Stimulated activated CD4-positive, alpha-beta T cell treated with anti-CD3 and anti-CD28 coated beads, Interleukin-1b, Interleukin-23, amount 100 ng/mL, for 4 hours (primary cell): ENCODE measurements at regions not wholly inside any gene's neighbourhood (a gene's known extent, or its start where the extent isn't known, plus 50 kb on each side); places are given as distances from the start of the nearest gene placed in this dataset.

ENCODE experiments used
- DNase-seq, 2 donors: peaks; one replicate each; pipeline ENCODE4 v3.0.0-alpha.2; 2020; ENCODE audit warnings: low read depth in 2 of 2

- no peak for DNase-seq
These were observed 265.1 kb upstream of the COL8A1 start for GRCh38 chr3:99373088-99373845.

DNA sequence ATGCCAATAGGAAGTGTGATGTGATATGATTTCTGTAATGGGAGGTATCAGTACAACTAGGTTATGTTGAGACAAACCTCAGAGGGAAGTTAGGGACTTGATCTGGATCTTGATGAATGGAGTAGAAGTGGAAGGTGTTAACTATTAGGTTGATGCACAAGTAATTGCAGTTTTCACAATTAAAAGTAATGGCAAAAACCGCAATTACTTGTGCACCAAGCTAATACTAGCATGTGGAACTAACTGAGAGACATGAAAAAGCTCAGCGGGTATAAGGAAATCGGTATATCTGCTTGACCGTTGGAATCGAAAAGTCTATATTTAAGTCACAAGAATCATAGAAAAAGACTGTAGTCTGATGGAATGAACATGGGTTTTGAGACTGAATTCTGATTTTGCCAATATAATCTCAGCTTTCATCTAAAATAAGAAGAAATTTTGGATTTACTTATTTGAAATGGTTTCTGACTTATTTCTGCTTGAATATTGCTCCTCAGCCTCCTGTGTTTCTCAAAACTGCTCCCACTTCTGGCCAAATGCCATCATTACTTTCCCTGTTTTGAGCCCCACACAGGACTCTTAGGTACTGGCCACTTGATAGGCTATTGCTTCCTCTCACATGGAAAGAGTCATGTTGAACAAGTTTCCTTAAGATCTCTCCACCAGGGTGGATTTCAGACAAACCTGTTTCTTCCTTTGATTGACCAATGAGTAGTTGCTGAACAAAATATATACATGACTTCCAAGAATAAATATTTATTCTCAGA is 271.5 kb upstream of the COL8A1 start:
- DNase-seq: no peak

DNA sequence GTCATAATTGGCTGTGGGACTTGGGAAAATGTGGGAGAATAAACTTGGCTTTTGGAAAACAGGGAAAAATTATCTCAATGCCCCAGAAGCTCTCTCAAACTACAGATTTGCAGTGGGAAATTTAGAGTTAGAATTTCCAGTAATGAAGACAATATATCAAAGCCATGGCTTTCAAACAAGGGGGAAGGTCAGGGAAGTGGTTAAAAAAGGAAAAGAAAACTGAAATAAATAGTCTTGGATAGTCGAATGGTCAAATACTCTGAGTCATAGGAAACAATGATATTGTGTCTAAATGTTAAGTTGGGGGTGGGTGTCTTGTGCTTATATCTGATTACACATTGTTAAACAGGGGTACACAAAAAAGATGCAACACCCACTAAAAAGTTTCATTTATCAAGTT is 272.4 kb upstream of the COL8A1 start:
- no peak for DNase-seq

DNA sequence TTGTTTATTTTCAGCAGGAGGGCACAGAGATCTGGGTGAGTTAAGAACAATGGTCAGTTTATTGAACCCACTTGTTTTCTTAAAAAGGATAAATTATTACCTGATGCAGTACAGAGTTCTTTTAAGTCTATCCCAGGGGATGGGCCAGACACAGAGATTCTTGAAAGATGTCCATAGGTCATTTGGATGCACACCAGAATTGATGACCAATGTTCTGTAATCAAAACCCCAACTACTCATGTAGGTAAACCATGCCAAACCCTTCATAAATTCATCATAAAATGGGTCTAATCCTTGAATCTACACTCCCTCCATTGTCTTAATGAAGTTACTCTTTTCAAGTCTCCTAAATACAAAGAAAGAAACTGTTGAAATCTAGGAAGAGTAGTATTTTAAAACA is 273.0 kb upstream of the COL8A1 start:
- DNase-seq: no peak

- DNase-seq: no peak
These were observed 281.3 kb upstream of the COL8A1 start for GRCh38 chr3:99357131-99357530.

DNA sequence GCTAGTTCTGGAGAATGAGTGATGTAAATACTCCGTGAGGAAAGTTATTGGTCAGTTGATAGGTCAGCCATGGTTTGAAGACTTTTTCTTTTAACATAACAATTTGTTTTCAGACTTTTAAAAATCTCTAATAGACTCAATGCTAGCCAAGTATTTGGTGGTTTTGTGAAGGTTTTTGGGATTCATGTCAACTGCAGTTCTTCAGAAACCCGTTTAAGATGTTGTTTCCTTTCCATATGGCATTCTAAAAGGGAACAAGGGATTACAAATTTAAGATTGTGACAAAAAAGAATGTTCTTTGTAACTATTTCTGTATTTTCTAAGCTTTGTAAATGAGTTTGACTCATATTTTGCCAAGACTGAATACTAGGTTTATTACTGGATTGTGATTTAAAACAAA is 281.7 kb upstream of the COL8A1 start:
- DNase-seq: no peak

DNA sequence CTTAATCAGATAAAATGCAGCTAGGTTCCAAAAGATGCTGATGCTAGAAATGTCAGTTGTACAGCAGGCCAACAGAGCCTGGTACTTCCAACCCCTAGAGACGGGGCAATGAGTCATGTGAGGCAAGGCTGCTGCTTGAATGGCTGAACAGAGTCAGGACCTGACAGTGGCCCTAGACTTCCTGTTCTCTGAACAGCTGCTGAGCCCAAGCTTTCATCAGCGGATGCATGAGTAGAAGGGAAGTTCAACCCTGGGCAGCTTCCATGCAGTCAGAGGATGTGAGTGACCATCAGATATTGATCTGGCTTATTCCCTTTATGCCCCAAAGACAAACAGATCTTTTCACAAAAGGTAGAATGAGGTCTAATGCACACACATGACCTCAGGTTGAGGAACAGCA is 282.9 kb upstream of the COL8A1 start:
- DNase-seq: no peak

- DNase-seq: no peak
These were observed 285.6 kb upstream of the COL8A1 start for GRCh38 chr3:99352811-99353210.

GRCh38 chr3:99351122-99351521 is 287.3 kb upstream of the COL8A1 start:
- DNase-seq: no peak

GRCh38 chr3:99348451-99348850 is 289.9 kb upstream of the COL8A1 start:
- no peak for DNase-seq

GRCh38 chr3:99344216-99344615 is 294.2 kb upstream of the COL8A1 start:
- DNase-seq: no peak

- no peak for DNase-seq
These were observed 296.0 kb upstream of the COL8A1 start for GRCh38 chr3:99342383-99342782.

GRCh38 chr3:99339222-99339621 is 299.2 kb upstream of the COL8A1 start:
- no peak for DNase-seq

GRCh38 chr3:99332718-99333117 is 305.7 kb upstream of the COL8A1 start:
- DNase-seq: no peak

- DNase-seq: no peak
These were observed 306.1 kb upstream of the COL8A1 start for GRCh38 chr3:99332276-99332675.

- no peak for DNase-seq
These were observed 307.4 kb upstream of the COL8A1 start for GRCh38 chr3:99330924-99331532.

- DNase-seq: no peak
These were observed 308.1 kb upstream of the COL8A1 start for GRCh38 chr3:99330281-99330680.

DNA sequence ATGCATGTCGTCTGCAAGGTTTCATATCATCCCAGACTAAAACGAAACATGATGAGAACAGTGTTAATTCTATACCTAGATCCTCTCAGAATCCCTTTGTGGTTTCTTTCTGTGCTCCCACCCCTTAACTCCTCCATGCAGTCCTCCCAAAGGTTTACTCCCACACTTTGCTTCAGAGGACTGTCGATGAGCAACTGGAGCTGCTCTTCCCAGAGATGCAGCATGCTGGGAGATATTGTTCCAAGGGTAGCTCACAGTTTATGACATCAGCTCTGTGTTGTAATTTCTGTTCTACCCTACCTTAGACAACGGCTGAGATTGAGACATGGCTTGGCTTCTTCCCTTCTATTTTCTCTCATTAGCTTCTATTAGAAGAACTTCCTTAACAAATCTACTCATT is 313.0 kb upstream of the COL8A1 start:
- no peak for DNase-seq

DNA sequence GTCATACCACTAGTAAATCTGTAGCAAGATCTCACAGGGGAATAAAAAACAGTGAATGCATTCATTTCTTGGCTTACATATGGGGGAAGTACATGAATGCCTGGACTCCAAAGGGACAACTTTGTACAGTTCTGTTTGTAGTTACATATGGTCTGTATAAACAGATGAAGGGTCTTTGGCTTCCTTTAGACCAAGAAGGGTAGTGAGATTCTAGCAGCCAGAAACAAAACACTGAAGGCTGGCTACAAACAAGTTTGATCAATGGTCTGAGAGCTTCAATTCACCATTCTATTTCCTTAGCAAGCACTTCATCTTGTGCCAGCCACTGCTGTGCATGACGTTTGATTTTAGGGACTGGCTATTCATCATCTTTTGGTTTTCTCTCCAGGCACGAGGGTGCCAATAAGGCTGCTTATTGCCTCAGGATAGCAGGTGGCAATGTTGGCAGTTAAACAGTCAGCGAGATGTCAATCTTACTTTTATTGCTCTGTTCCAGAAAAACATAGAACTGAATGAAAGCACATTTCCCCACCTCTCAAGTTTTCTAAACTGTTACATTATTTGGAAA is 313.7 kb upstream of the COL8A1 start:
- no peak for DNase-seq

DNA sequence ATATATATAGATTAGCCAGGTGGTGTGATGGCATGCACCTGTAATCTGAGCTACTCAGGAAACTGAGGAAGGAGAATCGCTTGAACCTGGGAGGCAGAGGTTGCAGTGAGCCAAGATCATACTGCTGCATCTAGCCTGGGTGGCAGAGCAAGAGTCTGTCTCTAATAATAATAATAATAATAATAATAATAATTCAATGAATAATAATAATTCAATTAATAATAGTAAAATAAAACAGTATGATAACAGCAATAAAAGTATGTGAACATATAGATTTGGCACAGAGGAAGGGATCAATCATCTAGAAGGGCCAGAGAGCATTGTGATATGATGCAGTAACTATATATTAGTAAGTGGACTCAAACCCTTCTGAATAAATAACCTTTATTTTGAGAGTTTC is 314.5 kb upstream of the COL8A1 start:
- no peak for DNase-seq

DNA sequence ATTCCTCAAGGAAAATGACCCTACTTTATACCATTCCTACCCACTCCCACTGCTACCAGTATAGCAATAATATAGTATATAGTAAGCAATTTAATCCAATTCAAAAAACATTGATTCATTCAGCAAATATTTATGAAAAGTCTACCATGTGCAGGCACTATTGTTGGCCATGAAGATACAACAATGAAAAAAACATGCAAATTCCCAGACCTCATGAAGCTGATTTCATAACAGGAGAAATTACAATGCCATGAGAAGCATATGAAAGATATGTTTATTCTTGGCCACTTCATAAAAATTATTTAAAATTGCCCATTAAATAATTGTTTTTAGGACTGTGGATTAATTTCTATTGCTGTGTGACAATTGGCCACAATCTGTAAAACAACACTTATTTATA is 315.8 kb upstream of the COL8A1 start:
- DNase-seq: no peak

- DNase-seq: no peak
These were observed 317.1 kb upstream of the COL8A1 start for GRCh38 chr3:99321261-99321660.

GRCh38 chr3:99319961-99320360 is 318.4 kb upstream of the COL8A1 start:
- no peak for DNase-seq
